Calu3 (cell line): ENCODE measurements at regions not wholly inside any gene's neighbourhood (a gene's known extent, or its start where the extent isn't known, plus 50 kb on each side); places are given as distances from the start of the nearest gene placed in this dataset.
"Not testable (repeated sequence)": the region's sequence is repeated elsewhere in the genome, so short reads cannot be mapped to it uniquely, and the experiment has no call there.

Experiments
- BruUV-seq: library from RNA; stranded (reverse); fragments of 400-500 nt; replicated peaks from 2 replicates; lab custom pipeline; 2021; lab: Mats Ljungman, UMichigan
- CTCF ChIA-PET: fragments of 300-600 bp; sonication (Branson Sonifier 250); formaldehyde crosslinking; loops from one replicate; lab custom pipeline; 2022; ENCODE audit warnings: antibody characterized with exemption; lab: Charles Lee
- DNase-seq: peaks from one replicate; pipeline ENCODE4 v3.0.0; 2022
- H3K27ac Mint-ChIP-seq: one replicate; pipeline ENCODE4 v1.8.0; 2022; ENCODE audit warnings: mixed read lengths; ENCODE audit not compliant: unreplicated experiment
- H3K27me3 Mint-ChIP-seq: one replicate; pipeline ENCODE4 v1.8.0; 2022; ENCODE audit warnings: mixed read lengths; ENCODE audit not compliant: unreplicated experiment
- H3K36me3 Mint-ChIP-seq: one replicate; pipeline ENCODE4 v1.8.0; 2022; ENCODE audit warnings: mild to moderate bottlenecking, moderate library complexity, mixed read lengths; ENCODE audit not compliant: insufficient read depth, unreplicated experiment
- H3K4me1 Mint-ChIP-seq: one replicate; pipeline ENCODE4 v1.8.0; 2022; ENCODE audit warnings: mild to moderate bottlenecking, low read depth, mixed read lengths; ENCODE audit not compliant: unreplicated experiment
- H3K4me3 Mint-ChIP-seq: one replicate; pipeline ENCODE4 v1.8.0; 2022; ENCODE audit warnings: mild to moderate bottlenecking, low read depth, moderate library complexity, mixed read lengths; ENCODE audit not compliant: unreplicated experiment
- H3K9me3 Mint-ChIP-seq: one replicate; pipeline ENCODE4 v1.8.0; 2022; ENCODE audit warnings: low read depth, mixed read lengths; ENCODE audit not compliant: unreplicated experiment
- CTCF ChIP-seq: fragments of 200-600 bp; IDR thresholded peaks from one replicate; pipeline ENCODE4 v1.8.0; 2022; ENCODE audit warnings: antibody characterized with exemption; ENCODE audit not compliant: unreplicated experiment
- intact Hi-C: fragments of 100-400 bp; cut with micrococcal nuclease; formaldehyde crosslinking; loops from one replicate; pipeline ENCODE4 v1.10.0; 2022; ENCODE audit not compliant: unreplicated experiment

- no peak overlapping the region for H3K27ac Mint-ChIP-seq
- no TSS peak for BruUV-seq
- no peak overlapping the region for H3K4me3 Mint-ChIP-seq
- CTCF ChIA-PET = no interaction called here
- DNase-seq = no peak
- intact Hi-C loops = no loop called here
- no peaks in the 10 kb centered on the region for H3K9me3 Mint-ChIP-seq
- no peaks in the 10 kb centered on the region for H3K4me1 Mint-ChIP-seq
- no peak for TF ChIP-seq CTCF
- no peaks in the 10 kb centered on the region for H3K36me3 Mint-ChIP-seq
- no peaks in the 10 kb centered on the region for H3K27me3 Mint-ChIP-seq
These were observed 75.6 kb upstream of the GRIN3A start for GRCh38 chr9:101814064-101814463.

- BruUV-seq, H3K36me3 Mint-ChIP-seq, H3K4me1 Mint-ChIP-seq, H3K4me3 Mint-ChIP-seq, H3K9me3 Mint-ChIP-seq, H3K27ac Mint-ChIP-seq, CTCF ChIA-PET, intact Hi-C loops, H3K27me3 Mint-ChIP-seq, DNase-seq: not testable (repeated sequence)
These were observed 69.4 kb upstream of the GRIN3A start for GRCh38 chr9:101807879-101808278.

- BruUV-seq = no TSS peak
- intact Hi-C loops = loop anchor here (10.0 kb wide), 1 partner anchor 179 kb away; no protein-coding TSS in a partner anchor
- CTCF ChIA-PET = no interaction called here
- H3K4me3 Mint-ChIP-seq = no peak overlapping the region
- no peak for DNase-seq
- no peaks in the 10 kb centered on the region for H3K27me3 Mint-ChIP-seq
- H3K9me3 Mint-ChIP-seq = no peaks in the 10 kb centered on the region
- no peak overlapping the region for H3K27ac Mint-ChIP-seq
- no peaks in the 10 kb centered on the region for H3K36me3 Mint-ChIP-seq
- no peak for TF ChIP-seq CTCF
- no peaks in the 10 kb centered on the region for H3K4me1 Mint-ChIP-seq
These were observed 57.6 kb upstream of the GRIN3A start for GRCh38 chr9:101796044-101796443.

GRCh38 chr9:101795147-101795546 lies 56.7 kb upstream of the GRIN3A start:
- Mint-ChIP-seq H3K4me3 (no peak overlapping the region), H3K36me3 (no peaks in the 10 kb centered on the region), H3K27me3 (no peaks in the 10 kb centered on the region), H3K27ac (no peak overlapping the region), H3K4me1 (no peaks in the 10 kb centered on the region), H3K9me3 (no peaks in the 10 kb centered on the region)
- CTCF ChIA-PET = no interaction called here
- no peak for TF ChIP-seq CTCF
- BruUV-seq = no TSS peak
- no peak for DNase-seq
- intact Hi-C loops = loop anchor here (10.0 kb wide), 1 partner anchor 180 kb away; no protein-coding TSS in a partner anchor

- Mint-ChIP-seq H3K4me3 (no peak overlapping the region), H3K27me3 (no peaks in the 10 kb centered on the region), H3K27ac (no peak overlapping the region), H3K36me3 (no peaks in the 10 kb centered on the region), H3K4me1 (no peaks in the 10 kb centered on the region), H3K9me3 (no peaks in the 10 kb centered on the region)
- DNase-seq = no peak
- no TSS peak for BruUV-seq
- CTCF ChIA-PET = no interaction called here
- intact Hi-C loops = loop anchor here (10.0 kb wide), 1 partner anchor 182 kb away; no protein-coding TSS in a partner anchor
- no peak for TF ChIP-seq CTCF
These were observed 54.0 kb upstream of the GRIN3A start for GRCh38 chr9:101792475-101792874.
